Panc1 (cell line): ENCODE measurements at regions not wholly inside any gene's neighbourhood (a gene's known extent, or its start where the extent isn't known, plus 50 kb on each side); places are given as distances from the start of the nearest gene placed in this dataset.

ENCODE experiments used
- ATAC-seq: fragments of 200-7000 bp; cut with Tn5 transposase; 2 replicates; pipeline ENCODE4 v1.9.1; 2020; ENCODE audit warnings: mild to moderate bottlenecking, moderate library complexity
- BruUV-seq: library from RNA; stranded (reverse); fragments of 400-500 nt; replicated peaks from 2 replicates; lab custom pipeline; 2021; lab: Mats Ljungman, UMichigan
- CTCF ChIA-PET: fragments of 300-600 bp; sonication (Branson Sonifier 250); formaldehyde crosslinking; loops from one replicate; lab custom pipeline; 2022; ENCODE audit warnings: antibody characterized with exemption; lab: Charles Lee
- POLR2A ChIA-PET: fragments of 300-600 bp; sonication (Branson Sonifier 250); formaldehyde crosslinking; loops from one replicate; lab custom pipeline; 2022; ENCODE audit warnings: antibody characterized with exemption; lab: Charles Lee
- DNase-seq: peaks from one replicate; pipeline ENCODE4 v3.0.0-alpha.2; 2010; ENCODE audit warnings: low read depth, low spot score
- H3K27ac ChIP-seq: 2 replicates; pipeline ENCODE4 v1.5.1; 2011; ENCODE audit warnings: mild to moderate bottlenecking, low read length, inconsistent platforms
- H3K27me3 ChIP-seq: fragments of 200-500 bp; sonication (Bioruptor generic); 2 replicates; pipeline ENCODE4 v1.6.0; 2014; ENCODE audit warnings: low read length, inconsistent platforms; ENCODE audit not compliant: control insufficient read depth, insufficient read depth
- H3K36me3 ChIP-seq: fragments of 200-500 bp; sonication (Bioruptor generic); 2 replicates; pipeline ENCODE4 v1.5.1; 2014; ENCODE audit warnings: inconsistent platforms, mild to moderate bottlenecking, low read length, moderate library complexity; ENCODE audit not compliant: control insufficient read depth, insufficient read depth
- H3K4me1 ChIP-seq: 2 replicates; pipeline ENCODE4 v1.5.1; 2011; ENCODE audit warnings: inconsistent platforms, mild to moderate bottlenecking, low read length, moderate library complexity; ENCODE audit not compliant: control insufficient read depth, insufficient read depth
- H3K4me3 ChIP-seq, 2 experiments: 2 replicates each; pipeline ENCODE4 v1.5.1; 2011 to 2012; ENCODE audit warnings: low read depth in 2 of 2, low read length in 2 of 2, mild to moderate bottlenecking in 2 of 2, inconsistent platforms in 1 of 2, moderate library complexity in 1 of 2
- H3K9me3 ChIP-seq: fragments of 200-500 bp; sonication (Bioruptor generic); 2 replicates; pipeline ENCODE4 v1.5.1; 2014; ENCODE audit warnings: low read depth, mild to moderate bottlenecking, inconsistent platforms, low read length, moderate library complexity; ENCODE audit not compliant: control insufficient read depth, insufficient read depth
- POLR2AphosphoS5 ChIP-seq: IDR thresholded peaks from 2 replicates; pipeline ENCODE4 v1.6.1; 2012; ENCODE audit warnings: mild to moderate bottlenecking, low read depth, low read length, moderate library complexity
- SIN3A ChIP-seq: IDR thresholded peaks from 2 replicates; pipeline ENCODE4 v1.6.1; 2012; ENCODE audit warnings: low read depth, mild to moderate bottlenecking, low read length, moderate library complexity, borderline replicate concordance; ENCODE audit not compliant: insufficient read depth
- TCF7L2 ChIP-seq: IDR thresholded peaks from 2 replicates; pipeline ENCODE4 v1.6.1; 2011; ENCODE audit warnings: mild to moderate bottlenecking, low read depth, low read length, inconsistent platforms
- in situ Hi-C: cut with HindIII; loops from 2 replicates; pipeline ENCODE4 v1.10.0; 2016; ENCODE audit warnings: low sequenced_read_pairs, low pct_unique_long_range_greater_than_20kb
- intact Hi-C: fragments of 100-400 bp; cut with micrococcal nuclease; formaldehyde crosslinking; loops from one replicate; pipeline ENCODE4 v1.10.0; 2022; ENCODE audit not compliant: unreplicated experiment
- TF ChIP-seq, protein P1 (sequence below), 2 experiments: IDR thresholded peaks; 2 replicates each; pipeline ENCODE4 v1.6.1; 2011 to 2012; ENCODE audit warnings: low read depth in 2 of 2, control low read depth in 1 of 2, low read length in 1 of 2, mild to moderate bottlenecking in 1 of 2, moderate library complexity in 1 of 2; ENCODE audit not compliant: insufficient read depth in 1 of 2
- TF ChIP-seq, protein P2 (sequence below): fragments of 450-650 bp; IDR thresholded peaks from 2 replicates; pipeline ENCODE4 v1.5.1; 2017; ENCODE audit warnings: mild to moderate bottlenecking

GRCh38 chr16:66287416-66287815 is 79.1 kb upstream of the CDH5 start:
- no peak for TF ChIP-seq POLR2AphosphoS5
- TF ChIP-seq TCF7L2 = no peak
- no peak for TF ChIP-seq SIN3A
- TF ChIP-seq, protein P1, sequence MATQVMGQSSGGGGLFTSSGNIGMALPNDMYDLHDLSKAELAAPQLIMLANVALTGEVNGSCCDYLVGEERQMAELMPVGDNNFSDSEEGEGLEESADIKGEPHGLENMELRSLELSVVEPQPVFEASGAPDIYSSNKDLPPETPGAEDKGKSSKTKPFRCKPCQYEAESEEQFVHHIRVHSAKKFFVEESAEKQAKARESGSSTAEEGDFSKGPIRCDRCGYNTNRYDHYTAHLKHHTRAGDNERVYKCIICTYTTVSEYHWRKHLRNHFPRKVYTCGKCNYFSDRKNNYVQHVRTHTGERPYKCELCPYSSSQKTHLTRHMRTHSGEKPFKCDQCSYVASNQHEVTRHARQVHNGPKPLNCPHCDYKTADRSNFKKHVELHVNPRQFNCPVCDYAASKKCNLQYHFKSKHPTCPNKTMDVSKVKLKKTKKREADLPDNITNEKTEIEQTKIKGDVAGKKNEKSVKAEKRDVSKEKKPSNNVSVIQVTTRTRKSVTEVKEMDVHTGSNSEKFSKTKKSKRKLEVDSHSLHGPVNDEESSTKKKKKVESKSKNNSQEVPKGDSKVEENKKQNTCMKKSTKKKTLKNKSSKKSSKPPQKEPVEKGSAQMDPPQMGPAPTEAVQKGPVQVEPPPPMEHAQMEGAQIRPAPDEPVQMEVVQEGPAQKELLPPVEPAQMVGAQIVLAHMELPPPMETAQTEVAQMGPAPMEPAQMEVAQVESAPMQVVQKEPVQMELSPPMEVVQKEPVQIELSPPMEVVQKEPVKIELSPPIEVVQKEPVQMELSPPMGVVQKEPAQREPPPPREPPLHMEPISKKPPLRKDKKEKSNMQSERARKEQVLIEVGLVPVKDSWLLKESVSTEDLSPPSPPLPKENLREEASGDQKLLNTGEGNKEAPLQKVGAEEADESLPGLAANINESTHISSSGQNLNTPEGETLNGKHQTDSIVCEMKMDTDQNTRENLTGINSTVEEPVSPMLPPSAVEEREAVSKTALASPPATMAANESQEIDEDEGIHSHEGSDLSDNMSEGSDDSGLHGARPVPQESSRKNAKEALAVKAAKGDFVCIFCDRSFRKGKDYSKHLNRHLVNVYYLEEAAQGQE (IDR thresholded peaks at IDR 0.05; ENCODE audit: insufficient read depth in 1 of 2, low read depth in 2 of 2, low read length in 1 of 2) = no peak
- TF ChIP-seq, protein P2, sequence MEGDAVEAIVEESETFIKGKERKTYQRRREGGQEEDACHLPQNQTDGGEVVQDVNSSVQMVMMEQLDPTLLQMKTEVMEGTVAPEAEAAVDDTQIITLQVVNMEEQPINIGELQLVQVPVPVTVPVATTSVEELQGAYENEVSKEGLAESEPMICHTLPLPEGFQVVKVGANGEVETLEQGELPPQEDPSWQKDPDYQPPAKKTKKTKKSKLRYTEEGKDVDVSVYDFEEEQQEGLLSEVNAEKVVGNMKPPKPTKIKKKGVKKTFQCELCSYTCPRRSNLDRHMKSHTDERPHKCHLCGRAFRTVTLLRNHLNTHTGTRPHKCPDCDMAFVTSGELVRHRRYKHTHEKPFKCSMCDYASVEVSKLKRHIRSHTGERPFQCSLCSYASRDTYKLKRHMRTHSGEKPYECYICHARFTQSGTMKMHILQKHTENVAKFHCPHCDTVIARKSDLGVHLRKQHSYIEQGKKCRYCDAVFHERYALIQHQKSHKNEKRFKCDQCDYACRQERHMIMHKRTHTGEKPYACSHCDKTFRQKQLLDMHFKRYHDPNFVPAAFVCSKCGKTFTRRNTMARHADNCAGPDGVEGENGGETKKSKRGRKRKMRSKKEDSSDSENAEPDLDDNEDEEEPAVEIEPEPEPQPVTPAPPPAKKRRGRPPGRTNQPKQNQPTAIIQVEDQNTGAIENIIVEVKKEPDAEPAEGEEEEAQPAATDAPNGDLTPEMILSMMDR = no peak
- ATAC-seq (no peak), DNase-seq (no peak)
- POLR2A ChIA-PET = no interaction called here
- Histone ChIP-seq H3K9me3 (no peaks in the 10 kb centered on the region), H3K27ac (no peak overlapping the region), H3K27me3 (no peaks in the 10 kb centered on the region), H3K4me3 (no peak overlapping the region), H3K36me3 (no peaks in the 10 kb centered on the region), H3K4me1 (no peaks in the 10 kb centered on the region)
- CTCF ChIA-PET = no interaction called here
- no TSS peak for BruUV-seq
- intact Hi-C loops = no loop called here
- in situ Hi-C loops = no loop called here

GRCh38 chr16:66286527-66286926 is 80.0 kb upstream of the CDH5 start:
- BruUV-seq = no TSS peak
- intact Hi-C loops (no loop called here), in situ Hi-C loops (no loop called here)

More at GRCh38 chr16:66286527-66286926, 80.0 kb upstream of the CDH5 start:
- ChIA-PET POLR2A (no interaction called here), CTCF (no interaction called here)
- no peaks in the 10 kb centered on the region for H3K36me3 ChIP-seq
- H3K27ac ChIP-seq = no peak overlapping the region
- no peak for DNase-seq
- TF ChIP-seq, protein P2 = no peak
- TF ChIP-seq SIN3A = no peak
- TF ChIP-seq, protein P1 (IDR thresholded peaks at IDR 0.05; ENCODE audit: insufficient read depth in 1 of 2, low read depth in 2 of 2, low read length in 1 of 2) = no peak
- TF ChIP-seq TCF7L2 = no peak
- no peak for TF ChIP-seq POLR2AphosphoS5
- H3K9me3 ChIP-seq = no peaks in the 10 kb centered on the region
- H3K27me3 ChIP-seq = no peaks in the 10 kb centered on the region
- H3K4me1 ChIP-seq = no peaks in the 10 kb centered on the region
- H3K4me3 ChIP-seq = no peak overlapping the region
- ATAC-seq = no peak
